Caco-2 (cell line): ENCODE measurements at regions not wholly inside any gene's neighbourhood (a gene's known extent, or its start where the extent isn't known, plus 50 kb on each side); places are given as distances from the start of the nearest gene placed in this dataset.

ENCODE experiments used
- BruUV-seq: library from RNA; stranded (reverse); fragments of 400-500 nt; replicated peaks from 2 replicates; lab custom pipeline; 2021; lab: Mats Ljungman, UMichigan
- CTCF ChIA-PET: fragments of 300-600 bp; sonication (Branson Sonifier 250); formaldehyde crosslinking; loops from one replicate; lab custom pipeline; 2022; ENCODE audit warnings: antibody characterized with exemption; lab: Charles Lee
- POLR2A ChIA-PET: fragments of 300-600 bp; sonication (Branson Sonifier 250); formaldehyde crosslinking; loops from one replicate; lab custom pipeline; 2022; ENCODE audit warnings: antibody characterized with exemption; lab: Charles Lee
- DNase-seq, 2 experiments: peaks; one replicate each; pipeline versions ENCODE4 v3.0.0 to v3.0.0-alpha.2; 2020 to 2022
- H3K27me3 ChIP-seq: replicated peaks from 2 replicates; pipeline ENCODE4 v1.6.0; 2011; ENCODE audit warnings: low read length; ENCODE audit not compliant: control insufficient read depth, insufficient read depth
- H3K36me3 ChIP-seq: 2 replicates; pipeline ENCODE4 v1.5.1; 2011; ENCODE audit warnings: low read length; ENCODE audit not compliant: control insufficient read depth, insufficient read depth
- H3K4me1 ChIP-seq: fragments of 250-450 bp; sonication (Bioruptor Pico); 2 replicates; pipeline ENCODE4 v1.5.1; 2020; ENCODE audit warnings: mild to moderate bottlenecking
- H3K4me3 ChIP-seq: 2 replicates; pipeline ENCODE4 v1.5.1; 2011; ENCODE audit warnings: low read depth, mild to moderate bottlenecking, control low read depth, low read length
- H3K9me3 ChIP-seq: fragments of 250-450 bp; sonication (Bioruptor Pico); 2 replicates; pipeline ENCODE4 v1.5.1; 2020; ENCODE audit warnings: mild to moderate bottlenecking, moderate library complexity
- H3K27ac Mint-ChIP-seq: one replicate; pipeline ENCODE4 v1.8.0; 2022; ENCODE audit warnings: mixed read lengths; ENCODE audit not compliant: unreplicated experiment
- H3K27me3 Mint-ChIP-seq: one replicate; pipeline ENCODE4 v1.8.0; 2022; ENCODE audit warnings: mixed read lengths; ENCODE audit not compliant: insufficient read depth, unreplicated experiment
- H3K36me3 Mint-ChIP-seq: one replicate; pipeline ENCODE4 v1.8.0; 2022; ENCODE audit warnings: mild to moderate bottlenecking, mixed read lengths; ENCODE audit not compliant: insufficient read depth, unreplicated experiment
- H3K4me1 Mint-ChIP-seq: one replicate; pipeline ENCODE4 v1.8.0; 2022; ENCODE audit warnings: low read depth, mixed read lengths; ENCODE audit not compliant: unreplicated experiment
- H3K4me3 Mint-ChIP-seq: one replicate; pipeline ENCODE4 v1.8.0; 2022; ENCODE audit warnings: mild to moderate bottlenecking, moderate library complexity, mixed read lengths; ENCODE audit not compliant: unreplicated experiment
- H3K9me3 Mint-ChIP-seq: one replicate; pipeline ENCODE4 v1.8.0; 2022; ENCODE audit warnings: mixed read lengths; ENCODE audit not compliant: unreplicated experiment
- CTCF ChIP-seq, 2 experiments: fragments of 200-600 bp in 1 of 2; IDR thresholded peaks; 1 replicate in 1 of 2; 2 replicates in 1 of 2; pipeline versions ENCODE4 v1.5.1 to v1.8.0; 2011 to 2022; ENCODE audit warnings: antibody characterized with exemption in 1 of 2, control low read depth in 1 of 2, inconsistent platforms in 1 of 2, low read depth in 1 of 2, low read length in 1 of 2, mild to moderate bottlenecking in 1 of 2, moderate library complexity in 1 of 2; ENCODE audit not compliant: insufficient read depth in 1 of 2, severe bottlenecking in 1 of 2, unreplicated experiment in 1 of 2
- intact Hi-C: fragments of 100-400 bp; cut with micrococcal nuclease; formaldehyde crosslinking; loops from one replicate; pipeline ENCODE4 v1.10.0; 2022; ENCODE audit not compliant: unreplicated experiment

- BruUV-seq: no TSS peak
- peaks cover 85% of the 10 kb centered on the region for H3K4me1 Mint-ChIP-seq
Measured at GRCh38 chr2:16325976-16326510, 339.6 kb downstream of the CYRIA start.

GRCh38 chr2:16325016-16325975, 340.3 kb downstream of the CYRIA start:
- no peaks in the 10 kb centered on the region for H3K27me3 ChIP-seq
- H3K36me3 Mint-ChIP-seq: peaks cover 12% of the 10 kb centered on the region
- H3K4me3 Mint-ChIP-seq: peak overlapping the region; percentile 1
- POLR2A ChIA-PET: interaction anchor here (0.6 to 1.2 kb wide), 3 partner anchors 37 to 100 kb away, joined by 3 to 4 read pairs (median 3); no protein-coding TSS in a partner anchor
- BruUV-seq: no TSS peak
- peaks cover 78% of the 10 kb centered on the region for H3K4me1 Mint-ChIP-seq
- H3K36me3 ChIP-seq: no peaks in the 10 kb centered on the region
- CTCF ChIA-PET: interaction anchor here (0.9 kb wide), 1 partner anchor 100 kb away, joined by 3 read pairs; no protein-coding TSS in a partner anchor
- H3K4me1 ChIP-seq: peaks cover 81% of the 10 kb centered on the region
- no peaks in the 10 kb centered on the region for H3K9me3 ChIP-seq
- peak; percentile 86 to 90 for DNase-seq
- TF ChIP-seq CTCF (IDR thresholded peaks at IDR 0.05; ENCODE audit: insufficient read depth in 1 of 2, low read depth in 1 of 2, low read length in 1 of 2, severe bottlenecking in 1 of 2, unreplicated experiment in 1 of 2): no peak
- H3K4me3 ChIP-seq: no peak overlapping the region
- H3K27ac Mint-ChIP-seq: peak overlapping the region; percentile 90
- intact Hi-C loops: loop anchor here (1.0 to 10.0 kb wide), 3 partner anchors 68 to 540 kb away; no protein-coding TSS in a partner anchor
- no peaks in the 10 kb centered on the region for H3K27me3 Mint-ChIP-seq
- peaks cover 10% of the 10 kb centered on the region for H3K9me3 Mint-ChIP-seq

More at GRCh38 chr2:16325976-16326510, 339.6 kb downstream of the CYRIA start:
- ChIA-PET CTCF (interaction anchor here (0.9 kb wide), 1 partner anchor 100 kb away, joined by 3 read pairs; no protein-coding TSS in a partner anchor), POLR2A (interaction anchor here (1.2 kb wide), 1 partner anchor 99 kb away, joined by 3 read pairs; no protein-coding TSS in a partner anchor)
- no peak for DNase-seq
- peaks cover 12% of the 10 kb centered on the region for H3K36me3 Mint-ChIP-seq
- intact Hi-C loops: loop anchor here (1.0 to 10.0 kb wide), 3 partner anchors 67 to 541 kb away; no protein-coding TSS in a partner anchor
- Histone ChIP-seq H3K27me3 (no peaks in the 10 kb centered on the region), H3K4me3 (no peak overlapping the region), H3K4me1 (peaks cover 86% of the 10 kb centered on the region), H3K9me3 (no peaks in the 10 kb centered on the region), H3K36me3 (no peaks in the 10 kb centered on the region)
- peaks cover 10% of the 10 kb centered on the region for H3K9me3 Mint-ChIP-seq
- peak overlapping the region; percentile 90 for H3K27ac Mint-ChIP-seq
- peak overlapping the region; percentile 1 for H3K4me3 Mint-ChIP-seq
- no peaks in the 10 kb centered on the region for H3K27me3 Mint-ChIP-seq
- TF ChIP-seq CTCF (IDR thresholded peaks at IDR 0.05; ENCODE audit: insufficient read depth in 1 of 2, low read depth in 1 of 2, low read length in 1 of 2, severe bottlenecking in 1 of 2, unreplicated experiment in 1 of 2): no peak

GRCh38 chr2:16324544-16324937, 341.1 kb downstream of the CYRIA start:
- H3K27ac Mint-ChIP-seq: peak overlapping the region; percentile 90
- ChIA-PET POLR2A (no interaction called here), CTCF (no interaction called here)
- no peak for TF ChIP-seq CTCF (IDR thresholded peaks at IDR 0.05; ENCODE audit: insufficient read depth in 1 of 2, low read depth in 1 of 2, low read length in 1 of 2, severe bottlenecking in 1 of 2, unreplicated experiment in 1 of 2)
- H3K4me1 Mint-ChIP-seq: peaks cover 75% of the 10 kb centered on the region
- no peak for DNase-seq
- no TSS peak for BruUV-seq
- H3K36me3 Mint-ChIP-seq: peaks cover 7% of the 10 kb centered on the region
- intact Hi-C loops: loop anchor here (10.0 kb wide), 1 partner anchor 540 kb away; no protein-coding TSS in a partner anchor
- H3K4me3 Mint-ChIP-seq: peak overlapping the region; percentile 25
- H3K4me1 ChIP-seq: peaks cover 82% of the 10 kb centered on the region
- H3K36me3 ChIP-seq: no peaks in the 10 kb centered on the region
- no peaks in the 10 kb centered on the region for H3K9me3 ChIP-seq
- no peaks in the 10 kb centered on the region for H3K27me3 Mint-ChIP-seq
- H3K4me3 ChIP-seq: no peak overlapping the region
- no peaks in the 10 kb centered on the region for H3K27me3 ChIP-seq
- H3K9me3 Mint-ChIP-seq: peaks cover 10% of the 10 kb centered on the region
